ENCODE measurements at regions not wholly inside any gene's neighbourhood (a gene's known extent, or its start where the extent isn't known, plus 50 kb on each side); places are given as distances from the start of the nearest gene placed in this dataset.

GRCh38 chr2:226660526-226660925 is 139.1 kb downstream of the IRS1 start (continued):
- peak; percentile 68 for TF ChIP-seq REST (IDR thresholded peaks at IDR 0.05)

GRCh38 chr2:226660124-226660523 is 139.5 kb downstream of the IRS1 start:
- Histone ChIP-seq H3K4me3 (ENCODE audit: low read depth in 1 of 3, low read length in 3 of 3) (no peak overlapping the region), H3K27me3 (ENCODE audit: control insufficient read depth in 4 of 4, insufficient read depth in 4 of 4, low read length in 3 of 4) (no peaks in the 10 kb centered on the region), H3K36me3 (ENCODE audit: control insufficient read depth in 4 of 4, insufficient read depth in 3 of 4, low read depth in 1 of 4, low read length in 3 of 4) (no peaks in the 10 kb centered on the region), H3K27ac (ENCODE audit: low read depth in 1 of 2, low read length in 2 of 2) (peak overlapping the region; percentile 75 to 84), H3K4me1 (ENCODE audit: control insufficient read depth in 4 of 4, insufficient read depth in 4 of 4, low read length in 3 of 4) (peaks cover 6 to 60% (median 35%) of the 10 kb centered on the region in 4 donors), H3K9me3 (ENCODE audit: control insufficient read depth in 4 of 4, low read length in 3 of 4) (no peaks in the 10 kb centered on the region), H3K9ac (ENCODE audit: low read depth in 1 of 2, low read length in 2 of 2) (no peak overlapping the region)
- DNase-seq (ENCODE audit: low spot score) = no peak
- no peak for TF ChIP-seq SP1 (IDR thresholded peaks at IDR 0.05)
- no peak for TF ChIP-seq FOXA2 (IDR thresholded peaks at IDR 0.05)
- TF ChIP-seq RXRA (IDR thresholded peaks at IDR 0.05) = no peak
- TF ChIP-seq REST (IDR thresholded peaks at IDR 0.05) = no peak
- no peak for TF ChIP-seq RAD21 (IDR thresholded peaks at IDR 0.05)
- no peak for TF ChIP-seq ATF3 (IDR thresholded peaks at IDR 0.05)
- TF ChIP-seq TAF1 (conservative IDR thresholded peaks at IDR 0.05) = no peak
- TF ChIP-seq JUND (IDR thresholded peaks at IDR 0.05) = no peak
- TF ChIP-seq YY1 (IDR thresholded peaks at IDR 0.05) = no peak
- no peak for TF ChIP-seq FOXA1 (IDR thresholded peaks at IDR 0.05)
- no peak for TF ChIP-seq GABPA (IDR thresholded peaks at IDR 0.05 in 1 of 2, conservative IDR thresholded peaks at IDR 0.05 in 1 of 2)
- no peak for TF ChIP-seq NR2F2 (IDR thresholded peaks at IDR 0.05)
- TF ChIP-seq ZBTB33 (IDR thresholded peaks at IDR 0.05) = no peak
- no peak for TF ChIP-seq CTCF (IDR thresholded peaks at IDR 0.05; ENCODE audit: low read depth, low read length, missing input control)
- TF ChIP-seq HNF4G (IDR thresholded peaks at IDR 0.05) = no peak
- no peak for TF ChIP-seq MAX (IDR thresholded peaks at IDR 0.05)
- TF ChIP-seq HNF4A (conservative IDR thresholded peaks at IDR 0.05) = no peak
- no peak for TF ChIP-seq EGR1 (IDR thresholded peaks at IDR 0.05; ENCODE audit: low read depth in 2 of 2)
- 72% methylated on average over 5 of the region's 5 CpGs for WGBS

All from liver (tissue), 8 donors.